B cell (primary cell): ENCODE measurements at regions not wholly inside any gene's neighbourhood (a gene's known extent, or its start where the extent isn't known, plus 50 kb on each side); places are given as distances from the start of the nearest gene placed in this dataset.

Experiments
- EZH2 ChIP-seq: IDR thresholded peaks from 2 replicates; pipeline ENCODE4 v1.6.1; 2012; ENCODE audit warnings: borderline replicate concordance, low read depth, mild to moderate bottlenecking, moderate library complexity, low read length; ENCODE audit not compliant: insufficient read depth, poor library complexity, severe bottlenecking
- TF ChIP-seq, protein P1 (sequence below): fragments of 200-600 bp; IDR thresholded peaks from one replicate; pipeline ENCODE4 v1.8.0; 2022; ENCODE audit warnings: antibody characterized with exemption, mild to moderate bottlenecking

DNA sequence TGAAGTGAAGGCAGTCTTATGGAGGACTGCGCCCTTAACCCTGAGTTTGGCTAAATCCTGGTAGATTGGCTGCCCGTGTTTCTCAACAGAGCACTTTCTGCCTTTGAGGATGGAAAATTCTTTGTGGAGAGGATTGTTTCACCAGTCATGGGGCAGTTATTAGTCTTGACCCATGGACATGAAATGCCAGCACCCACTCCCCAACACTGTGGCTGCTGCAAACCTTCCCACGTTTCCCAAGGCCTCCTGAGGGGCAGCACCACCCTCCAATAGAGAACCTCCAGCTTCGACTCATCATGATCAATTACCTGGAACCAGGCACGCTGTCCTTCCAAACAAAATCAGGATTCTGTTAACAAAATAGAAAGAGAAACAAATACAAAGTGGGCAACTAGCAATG lies 117.8 kb downstream of the PXDC1 start:
- no peak for TF ChIP-seq EZH2
- TF ChIP-seq, protein P1, sequence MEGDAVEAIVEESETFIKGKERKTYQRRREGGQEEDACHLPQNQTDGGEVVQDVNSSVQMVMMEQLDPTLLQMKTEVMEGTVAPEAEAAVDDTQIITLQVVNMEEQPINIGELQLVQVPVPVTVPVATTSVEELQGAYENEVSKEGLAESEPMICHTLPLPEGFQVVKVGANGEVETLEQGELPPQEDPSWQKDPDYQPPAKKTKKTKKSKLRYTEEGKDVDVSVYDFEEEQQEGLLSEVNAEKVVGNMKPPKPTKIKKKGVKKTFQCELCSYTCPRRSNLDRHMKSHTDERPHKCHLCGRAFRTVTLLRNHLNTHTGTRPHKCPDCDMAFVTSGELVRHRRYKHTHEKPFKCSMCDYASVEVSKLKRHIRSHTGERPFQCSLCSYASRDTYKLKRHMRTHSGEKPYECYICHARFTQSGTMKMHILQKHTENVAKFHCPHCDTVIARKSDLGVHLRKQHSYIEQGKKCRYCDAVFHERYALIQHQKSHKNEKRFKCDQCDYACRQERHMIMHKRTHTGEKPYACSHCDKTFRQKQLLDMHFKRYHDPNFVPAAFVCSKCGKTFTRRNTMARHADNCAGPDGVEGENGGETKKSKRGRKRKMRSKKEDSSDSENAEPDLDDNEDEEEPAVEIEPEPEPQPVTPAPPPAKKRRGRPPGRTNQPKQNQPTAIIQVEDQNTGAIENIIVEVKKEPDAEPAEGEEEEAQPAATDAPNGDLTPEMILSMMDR = no peak
